Gastrocnemius medialis (tissue), 4 donors: ENCODE measurements at regions not wholly inside any gene's neighbourhood (a gene's known extent, or its start where the extent isn't known, plus 50 kb on each side); places are given as distances from the start of the nearest gene placed in this dataset.

Experiments
- POLR2A ChIP-seq, 2 donors: fragments of 450-650 bp; IDR thresholded peaks; one replicate each; pipeline ENCODE4 v1.6.1; 2017; ENCODE audit warnings: antibody characterized with exemption in 2 of 2, mild to moderate bottlenecking in 2 of 2, moderate library complexity in 2 of 2
- TF ChIP-seq, protein P1 (sequence below), 5 experiments: fragments of 450-650 bp in 3 of 5; fragments of 200-600 bp in 2 of 5; sonication (generic) in 2 of 5; IDR thresholded peaks in 4 of 5; conservative IDR thresholded peaks in 1 of 5; 1 replicate in 4 of 5; 2 replicates in 1 of 5; pipeline ENCODE4 v1.5.1; 2016 to 2019; ENCODE audit warnings: antibody characterized with exemption in 5 of 5, mild to moderate bottlenecking in 3 of 5, moderate library complexity in 3 of 5

DNA sequence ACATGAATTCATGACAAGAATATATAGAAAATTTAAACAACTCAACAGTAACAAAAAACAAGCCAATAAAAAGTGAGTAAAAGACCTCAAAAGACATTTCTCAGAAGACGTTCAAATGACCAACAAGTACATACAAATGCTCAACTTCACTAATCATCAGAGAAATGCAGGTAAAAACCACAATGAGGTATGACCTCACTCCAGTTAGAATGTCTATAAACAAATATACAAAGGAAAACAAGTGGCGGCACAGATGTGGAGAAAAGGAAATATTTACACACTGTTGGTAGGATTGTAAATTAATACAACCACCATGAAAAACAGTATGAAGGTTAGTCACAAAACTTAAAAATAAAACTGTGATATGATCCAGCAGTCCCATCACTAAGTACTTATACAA lies 1033.1 kb downstream of the RAPGEF2 start:
- TF ChIP-seq, protein P1, sequence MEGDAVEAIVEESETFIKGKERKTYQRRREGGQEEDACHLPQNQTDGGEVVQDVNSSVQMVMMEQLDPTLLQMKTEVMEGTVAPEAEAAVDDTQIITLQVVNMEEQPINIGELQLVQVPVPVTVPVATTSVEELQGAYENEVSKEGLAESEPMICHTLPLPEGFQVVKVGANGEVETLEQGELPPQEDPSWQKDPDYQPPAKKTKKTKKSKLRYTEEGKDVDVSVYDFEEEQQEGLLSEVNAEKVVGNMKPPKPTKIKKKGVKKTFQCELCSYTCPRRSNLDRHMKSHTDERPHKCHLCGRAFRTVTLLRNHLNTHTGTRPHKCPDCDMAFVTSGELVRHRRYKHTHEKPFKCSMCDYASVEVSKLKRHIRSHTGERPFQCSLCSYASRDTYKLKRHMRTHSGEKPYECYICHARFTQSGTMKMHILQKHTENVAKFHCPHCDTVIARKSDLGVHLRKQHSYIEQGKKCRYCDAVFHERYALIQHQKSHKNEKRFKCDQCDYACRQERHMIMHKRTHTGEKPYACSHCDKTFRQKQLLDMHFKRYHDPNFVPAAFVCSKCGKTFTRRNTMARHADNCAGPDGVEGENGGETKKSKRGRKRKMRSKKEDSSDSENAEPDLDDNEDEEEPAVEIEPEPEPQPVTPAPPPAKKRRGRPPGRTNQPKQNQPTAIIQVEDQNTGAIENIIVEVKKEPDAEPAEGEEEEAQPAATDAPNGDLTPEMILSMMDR (IDR thresholded peaks at IDR 0.05 in 4 of 5, conservative IDR thresholded peaks at IDR 0.05 in 1 of 5), result no peak
- TF ChIP-seq POLR2A (IDR thresholded peaks at IDR 0.05), result no peak
